H1 (cell line): ENCODE measurements at regions not wholly inside any gene's neighbourhood (a gene's known extent, or its start where the extent isn't known, plus 50 kb on each side); places are given as distances from the start of the nearest gene placed in this dataset.

Experiments
- POU5F1 ChIP-seq: IDR thresholded peaks from 2 replicates; pipeline ENCODE4 v1.6.1; 2011; ENCODE audit warnings: low read depth, mild to moderate bottlenecking, low read length, moderate library complexity
- RAD21 ChIP-seq, 2 experiments: IDR thresholded peaks in 1 of 2; conservative IDR thresholded peaks in 1 of 2; 2 replicates each; pipeline ENCODE4 v1.6.1; 2011; ENCODE audit warnings: low read depth in 2 of 2, low read length in 2 of 2, improper control_type of control experiment in 1 of 2, inconsistent platforms in 1 of 2, mild to moderate bottlenecking in 1 of 2, moderate library complexity in 1 of 2
- SIX5 ChIP-seq: IDR thresholded peaks from 2 replicates; pipeline ENCODE4 v1.6.1; 2011; ENCODE audit warnings: mild to moderate bottlenecking, low read depth, low read length

- TF ChIP-seq RAD21 (IDR thresholded peaks at IDR 0.05 in 1 of 2, conservative IDR thresholded peaks at IDR 0.05 in 1 of 2; ENCODE audit: low read depth in 2 of 2, low read length in 2 of 2): no peak
- no peak for TF ChIP-seq SIX5
- TF ChIP-seq POU5F1: no peak
Observed at GRCh38 chr4:15163284-15163645, 161.0 kb downstream of the CPEB2 start (continued).
